Lower lobe of right lung (tissue), 2 donors: ENCODE measurements at regions not wholly inside any gene's neighbourhood (a gene's known extent, or its start where the extent isn't known, plus 50 kb on each side); places are given as distances from the start of the nearest gene placed in this dataset.

Experiments
- ATAC-seq, 2 donors: fragments of 200-7000 bp; cut with Tn5 transposase; one replicate each; pipeline ENCODE4 v1.9.1; 2020 to 2022; ENCODE audit warnings: mild to moderate bottlenecking in 2 of 2, moderate library complexity in 2 of 2
- DNase-seq: peaks from one replicate; pipeline ENCODE4 v3.0.0-alpha.2; 2020
- H3K27ac ChIP-seq: fragments of 200-600 bp; one replicate; pipeline ENCODE4 v1.8.0; 2022
- H3K27me3 ChIP-seq: fragments of 200-600 bp; one replicate; pipeline ENCODE4 v1.8.0; 2022; ENCODE audit warnings: low read depth
- H3K36me3 ChIP-seq: fragments of 200-600 bp; one replicate; pipeline ENCODE4 v1.8.0; 2022; ENCODE audit warnings: mild to moderate bottlenecking
- H3K4me1 ChIP-seq: fragments of 200-600 bp; one replicate; pipeline ENCODE4 v1.8.0; 2022
- H3K4me3 ChIP-seq: fragments of 200-600 bp; one replicate; pipeline ENCODE4 v1.8.0; 2022; ENCODE audit warnings: mild to moderate bottlenecking
- H3K9me3 ChIP-seq: fragments of 200-600 bp; one replicate; pipeline ENCODE4 v1.8.0; 2022
- CTCF ChIP-seq: fragments of 200-600 bp; IDR thresholded peaks from one replicate; pipeline ENCODE4 v1.8.0; 2022; ENCODE audit warnings: antibody characterized with exemption, mild to moderate bottlenecking
- intact Hi-C: fragments of 100-400 bp; cut with DNase I; formaldehyde crosslinking; loops from one replicate; pipeline ENCODE4 v1.11.0; 2022
- donor health status: DM: no; HTN: yes; CAD: no; lungs with severe emphysema.

GRCh38 chr6:102885165-102885564 is 1491.7 kb downstream of the GRIK2 start:
- no peaks in the 10 kb centered on the region for H3K27me3 ChIP-seq
- DNase-seq (no peak), ATAC-seq (no peak)
- H3K4me3 ChIP-seq: no peak overlapping the region
- H3K36me3 ChIP-seq: no peaks in the 10 kb centered on the region
- no peak for TF ChIP-seq CTCF
- intact Hi-C loops: no loop called here
- no peaks in the 10 kb centered on the region for H3K4me1 ChIP-seq
- H3K9me3 ChIP-seq: no peaks in the 10 kb centered on the region
- no peak overlapping the region for H3K27ac ChIP-seq

GRCh38 chr6:102853249-102853955 is 1459.9 kb downstream of the GRIK2 start:
- Histone ChIP-seq H3K36me3 (no peaks in the 10 kb centered on the region), H3K27ac (no peak overlapping the region), H3K4me3 (no peak overlapping the region), H3K27me3 (no peaks in the 10 kb centered on the region), H3K4me1 (no peaks in the 10 kb centered on the region), H3K9me3 (no peaks in the 10 kb centered on the region)
- DNase-seq (no peak), ATAC-seq (no peak)
- intact Hi-C loops: no loop called here
- no peak for TF ChIP-seq CTCF

GRCh38 chr6:102848796-102849195 is 1455.3 kb downstream of the GRIK2 start:
- Histone ChIP-seq H3K4me1 (no peaks in the 10 kb centered on the region), H3K27me3 (no peaks in the 10 kb centered on the region), H3K36me3 (no peaks in the 10 kb centered on the region), H3K9me3 (no peaks in the 10 kb centered on the region), H3K4me3 (no peak overlapping the region), H3K27ac (no peak overlapping the region)
- no peak for TF ChIP-seq CTCF
- DNase-seq: no peak
- intact Hi-C loops: no loop called here
- no peak for ATAC-seq

GRCh38 chr6:102848210-102848609 is 1454.7 kb downstream of the GRIK2 start:
- Histone ChIP-seq H3K4me3 (no peak overlapping the region), H3K27ac (no peak overlapping the region), H3K36me3 (no peaks in the 10 kb centered on the region), H3K4me1 (no peaks in the 10 kb centered on the region), H3K9me3 (no peaks in the 10 kb centered on the region), H3K27me3 (no peaks in the 10 kb centered on the region)
- intact Hi-C loops: no loop called here
- no peak for TF ChIP-seq CTCF
- ATAC-seq (no peak), DNase-seq (no peak)

GRCh38 chr6:102841060-102841459 is 1447.6 kb downstream of the GRIK2 start:
- no peaks in the 10 kb centered on the region for H3K4me1 ChIP-seq
- H3K27ac ChIP-seq: no peak overlapping the region
- intact Hi-C loops: no loop called here
- TF ChIP-seq CTCF: no peak
- no peaks in the 10 kb centered on the region for H3K9me3 ChIP-seq
- H3K4me3 ChIP-seq: no peak overlapping the region
- DNase-seq: no peak
- H3K36me3 ChIP-seq: no peaks in the 10 kb centered on the region
- H3K27me3 ChIP-seq: no peaks in the 10 kb centered on the region
- ATAC-seq: no peak

GRCh38 chr6:102832021-102832420 is 1438.5 kb downstream of the GRIK2 start:
- H3K9me3 ChIP-seq: no peaks in the 10 kb centered on the region
- DNase-seq (no peak), ATAC-seq (no peak)
- no peaks in the 10 kb centered on the region for H3K27me3 ChIP-seq
- no peak overlapping the region for H3K27ac ChIP-seq
- intact Hi-C loops: no loop called here
- no peak for TF ChIP-seq CTCF
- no peaks in the 10 kb centered on the region for H3K4me1 ChIP-seq
- no peak overlapping the region for H3K4me3 ChIP-seq
- H3K36me3 ChIP-seq: no peaks in the 10 kb centered on the region
